GM12875 (cell line): ENCODE measurements at regions not wholly inside any gene's neighbourhood (a gene's known extent, or its start where the extent isn't known, plus 50 kb on each side); places are given as distances from the start of the nearest gene placed in this dataset.

Source experiments
- H3K4me3 ChIP-seq: one replicate; pipeline ENCODE4 v1.5.1; 2011; ENCODE audit warnings: low read depth, low read length, control low read depth
- TF ChIP-seq, protein P1 (sequence below): IDR thresholded peaks from 2 replicates; pipeline ENCODE4 v1.5.1; 2011; ENCODE audit warnings: low read depth, mild to moderate bottlenecking, control low read depth, inconsistent platforms, low read length, moderate library complexity, borderline replicate concordance; ENCODE audit not compliant: insufficient read depth

DNA sequence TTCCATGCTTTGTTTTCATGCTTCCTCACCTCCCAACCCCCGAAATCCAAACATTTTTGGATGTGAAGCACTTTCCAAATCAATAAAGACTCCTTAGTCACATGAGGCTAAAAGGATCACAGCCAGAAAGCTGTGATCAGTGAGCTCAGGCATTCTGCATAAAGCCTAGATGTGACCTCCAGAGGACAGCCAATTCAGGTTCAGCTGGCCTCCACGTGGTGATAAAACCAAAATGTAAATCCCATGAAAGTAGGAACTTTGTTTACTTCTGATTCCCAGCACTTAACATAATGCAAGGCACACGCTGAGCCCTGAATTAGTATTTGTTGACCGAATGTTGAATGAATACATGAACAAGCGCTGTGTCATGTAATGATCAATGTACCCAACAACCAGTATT, 249.5 kb upstream of the EOMES start:
- no peak overlapping the region for H3K4me3 ChIP-seq
- TF ChIP-seq, protein P1, sequence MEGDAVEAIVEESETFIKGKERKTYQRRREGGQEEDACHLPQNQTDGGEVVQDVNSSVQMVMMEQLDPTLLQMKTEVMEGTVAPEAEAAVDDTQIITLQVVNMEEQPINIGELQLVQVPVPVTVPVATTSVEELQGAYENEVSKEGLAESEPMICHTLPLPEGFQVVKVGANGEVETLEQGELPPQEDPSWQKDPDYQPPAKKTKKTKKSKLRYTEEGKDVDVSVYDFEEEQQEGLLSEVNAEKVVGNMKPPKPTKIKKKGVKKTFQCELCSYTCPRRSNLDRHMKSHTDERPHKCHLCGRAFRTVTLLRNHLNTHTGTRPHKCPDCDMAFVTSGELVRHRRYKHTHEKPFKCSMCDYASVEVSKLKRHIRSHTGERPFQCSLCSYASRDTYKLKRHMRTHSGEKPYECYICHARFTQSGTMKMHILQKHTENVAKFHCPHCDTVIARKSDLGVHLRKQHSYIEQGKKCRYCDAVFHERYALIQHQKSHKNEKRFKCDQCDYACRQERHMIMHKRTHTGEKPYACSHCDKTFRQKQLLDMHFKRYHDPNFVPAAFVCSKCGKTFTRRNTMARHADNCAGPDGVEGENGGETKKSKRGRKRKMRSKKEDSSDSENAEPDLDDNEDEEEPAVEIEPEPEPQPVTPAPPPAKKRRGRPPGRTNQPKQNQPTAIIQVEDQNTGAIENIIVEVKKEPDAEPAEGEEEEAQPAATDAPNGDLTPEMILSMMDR: no peak

DNA sequence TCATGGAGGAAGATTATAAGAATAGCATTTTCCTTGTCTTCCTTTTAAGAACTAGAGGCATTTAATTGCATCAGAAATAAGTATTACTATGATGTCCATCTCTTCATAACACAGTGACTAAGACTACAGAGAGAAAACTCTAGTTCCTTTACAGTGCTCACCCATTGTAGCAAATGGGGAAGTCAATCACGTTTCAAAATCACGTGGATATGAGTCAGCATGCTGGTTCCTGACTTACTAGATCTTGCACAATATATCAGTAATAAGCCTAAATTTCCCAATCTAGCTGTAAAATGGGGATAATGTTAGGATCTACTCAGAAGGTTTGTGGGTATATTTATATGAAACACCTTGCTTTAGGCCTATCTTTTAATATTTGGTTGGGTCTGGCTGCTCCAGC, 254.8 kb upstream of the EOMES start:
- no peak overlapping the region for H3K4me3 ChIP-seq
- TF ChIP-seq, protein P1: no peak

DNA sequence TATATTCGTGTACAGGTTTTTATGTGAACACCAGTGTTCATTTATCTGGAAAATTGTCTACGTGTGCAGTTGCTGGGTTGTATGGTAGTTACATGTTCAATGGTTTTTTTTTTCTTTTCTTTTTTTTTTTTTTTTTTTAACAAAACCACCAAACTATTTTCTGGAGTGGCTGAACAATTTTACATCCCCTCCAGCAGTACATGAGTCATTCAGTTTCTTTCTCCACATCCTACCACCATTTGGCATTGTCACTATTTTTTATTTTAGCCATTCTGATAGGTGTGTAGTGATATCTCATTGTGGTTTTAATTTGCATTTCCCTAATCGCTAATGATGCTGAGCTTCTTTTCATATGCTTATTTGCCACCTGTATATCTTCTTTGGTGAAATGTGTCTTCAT, 256.3 kb upstream of the EOMES start:
- TF ChIP-seq, protein P1: no peak
- H3K4me3 ChIP-seq: no peak overlapping the region

DNA sequence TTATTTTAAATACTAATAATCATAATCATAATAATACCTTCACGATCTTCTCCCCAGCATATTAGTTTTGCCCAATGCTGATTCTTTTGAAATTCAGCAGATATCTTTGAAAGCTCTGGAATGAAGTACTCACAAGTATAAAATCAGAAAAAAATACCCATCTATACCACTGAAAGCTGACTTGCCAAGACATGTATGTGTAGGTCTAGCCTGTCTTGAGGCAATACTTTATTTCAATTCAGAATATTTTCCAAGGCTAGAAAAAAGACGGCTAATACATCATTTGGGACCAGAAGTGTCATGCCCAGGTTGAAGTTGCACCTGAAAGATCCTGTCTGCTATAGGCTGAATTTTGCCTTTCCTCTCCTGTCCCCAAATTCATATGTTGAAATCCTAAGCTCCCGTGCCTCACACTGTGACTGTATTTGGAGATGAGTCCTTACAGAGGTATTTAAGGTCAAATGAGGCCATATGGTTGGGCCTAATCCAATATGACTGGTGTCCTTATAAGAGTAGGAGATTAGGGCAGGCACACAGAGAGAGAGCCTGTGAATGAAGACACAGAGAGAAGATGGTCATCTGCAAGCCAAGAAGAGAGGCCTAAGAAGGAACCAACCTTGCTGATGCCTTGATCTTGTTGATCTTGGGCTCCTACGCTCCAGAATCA, 255.9 kb upstream of the CMC1 start:
- no peak overlapping the region for H3K4me3 ChIP-seq
- TF ChIP-seq, protein P1: no peak

DNA sequence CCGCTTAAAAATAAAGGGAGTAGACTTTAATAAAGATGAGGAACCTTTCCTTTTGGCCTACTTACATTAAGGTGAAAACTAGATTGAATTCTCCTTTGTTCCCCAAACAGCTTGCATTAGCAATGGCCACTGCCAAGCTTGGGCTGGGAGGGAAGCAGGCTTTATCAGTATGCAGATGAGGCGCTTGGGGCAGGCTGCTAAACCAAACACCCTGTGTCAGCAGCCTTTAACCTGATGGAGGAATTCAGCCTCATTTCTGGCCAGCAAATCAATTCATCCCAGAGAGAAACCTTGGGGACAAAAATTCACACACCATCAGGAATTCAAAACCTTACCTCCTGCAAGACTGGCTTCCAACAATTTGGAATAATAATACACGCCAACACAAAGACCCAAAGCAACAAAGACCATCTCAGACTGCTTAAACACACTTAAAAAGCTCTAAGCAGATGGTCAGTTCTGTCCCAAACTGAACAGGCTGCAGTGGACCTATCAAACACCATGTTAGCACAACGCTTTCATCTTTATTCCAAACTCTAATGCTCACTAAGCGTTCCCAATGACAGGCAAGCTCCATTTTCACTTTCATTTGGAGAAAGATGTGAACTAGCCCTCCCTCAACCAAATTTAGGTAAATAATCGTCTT, 255.1 kb upstream of the CMC1 start:
- no peak overlapping the region for H3K4me3 ChIP-seq
- TF ChIP-seq, protein P1: no peak

DNA sequence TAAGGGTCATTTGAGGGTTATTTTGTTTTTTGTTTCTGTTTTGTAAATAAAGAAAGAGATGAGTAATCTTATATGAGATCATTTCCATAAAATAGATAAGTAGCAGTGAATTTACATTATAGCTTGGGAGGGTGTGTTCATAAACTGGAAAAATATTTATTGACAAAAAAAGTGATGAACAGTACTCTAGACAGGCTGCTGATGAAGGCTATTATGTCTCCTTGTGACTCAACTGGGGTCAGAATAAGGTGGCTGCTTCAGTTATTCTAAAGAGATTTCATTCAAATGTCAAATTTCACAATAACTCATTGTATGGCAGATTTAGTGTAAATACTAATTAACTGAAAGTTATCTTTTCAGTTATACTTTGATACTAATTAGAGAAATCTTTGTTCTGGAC, 251.1 kb upstream of the CMC1 start:
- no peak overlapping the region for H3K4me3 ChIP-seq
- TF ChIP-seq, protein P1: no peak

DNA sequence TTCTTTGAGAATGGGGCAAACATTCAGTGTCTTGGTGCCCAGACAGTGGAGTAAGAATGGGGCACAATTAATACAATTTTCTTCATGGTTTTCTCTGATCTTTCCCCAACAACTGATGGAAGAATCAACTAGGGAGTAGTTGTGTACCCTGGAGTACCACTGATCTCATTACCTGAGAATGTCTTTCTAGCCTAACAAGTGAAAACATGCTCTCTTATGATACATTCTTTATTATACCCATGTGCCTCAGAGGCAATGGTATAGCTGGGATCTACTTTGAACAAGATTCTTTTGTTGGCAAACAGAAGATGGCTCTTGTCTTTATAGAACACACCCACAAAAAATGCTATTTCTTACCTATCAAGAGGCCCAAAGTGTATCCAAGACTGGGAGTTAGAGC, 250.6 kb upstream of the CMC1 start:
- H3K4me3 ChIP-seq: no peak overlapping the region
- TF ChIP-seq, protein P1: no peak
